ENCODE measurements at regions not wholly inside any gene's neighbourhood (a gene's known extent, or its start where the extent isn't known, plus 50 kb on each side); places are given as distances from the start of the nearest gene placed in this dataset.

DNA sequence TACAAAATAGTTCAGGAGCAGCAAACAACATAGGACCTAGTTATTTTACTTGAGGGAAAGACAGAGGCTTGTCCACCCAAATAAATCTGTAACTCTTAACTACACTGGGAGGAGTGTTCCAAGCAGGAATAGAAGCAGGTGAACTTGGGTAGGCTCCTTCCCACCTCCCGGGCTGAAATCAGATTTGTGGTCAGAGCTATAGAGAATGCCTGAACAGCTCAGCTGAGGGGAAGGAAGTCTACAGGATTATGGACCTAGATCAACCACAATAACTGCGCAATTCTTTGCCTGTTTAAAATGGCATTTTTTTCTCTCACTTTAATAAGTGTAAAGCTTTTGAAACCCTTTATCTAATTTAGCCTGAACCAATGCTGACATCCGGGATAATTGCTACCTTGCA lies 73.5 kb upstream of the IRS2 start:
- TF ChIP-seq, protein P1, sequence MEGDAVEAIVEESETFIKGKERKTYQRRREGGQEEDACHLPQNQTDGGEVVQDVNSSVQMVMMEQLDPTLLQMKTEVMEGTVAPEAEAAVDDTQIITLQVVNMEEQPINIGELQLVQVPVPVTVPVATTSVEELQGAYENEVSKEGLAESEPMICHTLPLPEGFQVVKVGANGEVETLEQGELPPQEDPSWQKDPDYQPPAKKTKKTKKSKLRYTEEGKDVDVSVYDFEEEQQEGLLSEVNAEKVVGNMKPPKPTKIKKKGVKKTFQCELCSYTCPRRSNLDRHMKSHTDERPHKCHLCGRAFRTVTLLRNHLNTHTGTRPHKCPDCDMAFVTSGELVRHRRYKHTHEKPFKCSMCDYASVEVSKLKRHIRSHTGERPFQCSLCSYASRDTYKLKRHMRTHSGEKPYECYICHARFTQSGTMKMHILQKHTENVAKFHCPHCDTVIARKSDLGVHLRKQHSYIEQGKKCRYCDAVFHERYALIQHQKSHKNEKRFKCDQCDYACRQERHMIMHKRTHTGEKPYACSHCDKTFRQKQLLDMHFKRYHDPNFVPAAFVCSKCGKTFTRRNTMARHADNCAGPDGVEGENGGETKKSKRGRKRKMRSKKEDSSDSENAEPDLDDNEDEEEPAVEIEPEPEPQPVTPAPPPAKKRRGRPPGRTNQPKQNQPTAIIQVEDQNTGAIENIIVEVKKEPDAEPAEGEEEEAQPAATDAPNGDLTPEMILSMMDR (conservative IDR thresholded peaks at IDR 0.05), result no peak
- H3K27ac ChIP-seq, result no peak overlapping the region

DNA sequence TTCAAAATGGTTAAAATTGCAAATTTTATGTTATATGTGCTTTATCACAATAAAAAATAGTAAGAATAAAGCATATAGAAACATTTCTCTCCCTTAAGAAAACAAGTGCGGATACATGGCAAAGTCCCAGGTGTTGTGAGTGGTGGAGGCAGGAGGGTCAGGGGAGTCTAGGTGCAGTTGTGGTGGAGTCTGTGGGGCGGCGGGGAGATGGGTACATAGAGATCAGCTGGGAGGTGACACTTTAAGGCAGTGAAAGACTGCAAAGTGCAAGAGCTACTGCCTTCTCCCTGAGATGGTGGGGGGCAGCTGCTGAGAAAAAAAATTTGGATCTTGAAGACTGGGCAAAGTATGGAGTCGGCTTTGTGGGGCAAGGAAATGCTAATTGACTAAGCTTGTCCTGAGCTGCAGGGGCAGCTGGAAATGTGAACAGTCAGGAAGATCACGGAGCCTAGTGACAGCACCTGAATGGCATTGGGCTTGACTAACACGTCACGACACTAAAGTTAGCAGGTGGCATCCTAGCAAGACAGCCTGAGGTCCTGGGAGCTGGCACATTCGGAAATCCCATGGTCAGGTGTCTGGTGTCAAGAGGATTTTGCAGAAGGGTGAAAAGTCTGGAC lies 72.9 kb upstream of the IRS2 start:
- TF ChIP-seq, protein P1 (conservative IDR thresholded peaks at IDR 0.05), result no peak
- H3K27ac ChIP-seq, result no peak overlapping the region

DNA sequence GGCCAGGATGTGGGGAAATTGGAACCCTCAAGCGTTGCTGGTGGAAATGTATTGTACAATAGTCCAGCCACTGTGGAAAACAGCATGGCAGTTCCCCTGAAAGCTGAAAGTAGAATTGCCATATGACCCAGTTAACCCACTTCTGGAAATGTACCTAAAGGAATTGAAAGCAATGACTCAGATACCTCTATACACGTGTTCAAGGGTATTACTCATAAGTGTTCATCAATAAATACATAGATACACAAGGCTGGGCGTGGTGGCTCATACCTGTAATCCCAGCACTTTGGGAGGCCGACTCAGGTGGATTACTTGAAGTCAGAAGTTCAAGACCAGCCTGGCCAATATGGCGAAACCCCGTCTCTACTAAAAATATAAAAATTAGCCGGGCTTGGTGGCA lies 71.9 kb upstream of the IRS2 start:
- TF ChIP-seq, protein P1 (conservative IDR thresholded peaks at IDR 0.05), result no peak
- no peak overlapping the region for H3K27ac ChIP-seq

DNA sequence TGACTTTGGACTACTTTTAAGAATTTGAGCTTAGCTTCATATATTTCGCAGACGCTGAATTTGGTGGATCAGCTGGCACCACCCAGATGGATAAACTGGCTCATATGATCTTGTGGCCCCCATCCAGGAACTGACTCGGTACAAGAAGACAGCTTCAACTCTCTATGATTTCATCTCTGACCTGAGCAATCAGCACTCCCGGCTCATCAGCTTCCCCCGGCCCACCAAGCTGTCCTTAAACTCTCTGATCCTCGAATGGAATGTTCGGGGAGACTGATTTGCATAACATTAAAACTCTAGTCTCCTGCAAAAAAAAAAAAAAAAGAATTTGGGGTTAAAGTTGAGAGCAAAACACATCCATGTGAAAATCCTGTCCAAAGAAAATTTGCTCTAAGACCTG lies 71.4 kb upstream of the IRS2 start:
- H3K27ac ChIP-seq, result no peak overlapping the region
- TF ChIP-seq, protein P1 (conservative IDR thresholded peaks at IDR 0.05), result no peak

DNA sequence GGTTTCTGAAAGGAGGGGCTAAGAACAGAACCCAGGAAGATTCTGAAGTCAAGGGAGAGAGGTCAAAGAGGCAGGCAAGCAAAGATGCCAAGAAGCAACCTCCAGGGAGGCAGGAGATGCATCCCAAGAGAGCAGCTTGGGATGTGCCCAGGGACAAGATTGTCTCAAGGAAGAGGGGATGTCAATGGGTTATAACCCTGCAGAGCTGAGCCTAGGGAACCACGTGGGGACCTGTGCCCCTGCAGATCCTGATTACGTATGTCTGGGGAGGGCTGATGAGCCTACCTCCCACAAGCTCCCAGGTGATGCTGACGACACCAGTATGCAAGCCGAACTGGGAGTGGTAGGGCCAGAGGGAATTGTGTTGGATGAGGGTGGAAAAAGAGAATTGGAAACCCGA lies 70.9 kb upstream of the IRS2 start:
- no peak overlapping the region for H3K27ac ChIP-seq
- TF ChIP-seq, protein P1 (conservative IDR thresholded peaks at IDR 0.05), result no peak

DNA sequence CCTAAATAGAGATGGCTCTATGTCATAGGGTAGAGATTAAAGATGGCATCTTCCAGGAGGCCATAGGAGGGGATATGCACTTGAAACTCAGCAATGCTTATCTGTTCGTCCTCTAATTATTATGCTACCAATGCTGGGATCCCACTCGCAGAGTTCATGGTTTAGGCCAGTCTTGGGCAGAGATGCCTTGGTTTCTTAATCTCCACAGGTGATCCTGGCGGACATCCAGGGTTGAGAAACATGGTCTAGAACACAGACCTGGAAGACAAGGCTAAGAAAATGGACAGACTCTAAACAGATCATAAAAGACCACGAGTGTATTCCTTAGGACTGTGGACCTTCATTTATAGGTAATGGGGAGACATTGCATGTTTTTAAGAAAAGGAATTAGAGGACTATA lies 70.0 kb upstream of the IRS2 start:
- TF ChIP-seq, protein P1 (conservative IDR thresholded peaks at IDR 0.05), result no peak
- H3K27ac ChIP-seq, result no peak overlapping the region

DNA sequence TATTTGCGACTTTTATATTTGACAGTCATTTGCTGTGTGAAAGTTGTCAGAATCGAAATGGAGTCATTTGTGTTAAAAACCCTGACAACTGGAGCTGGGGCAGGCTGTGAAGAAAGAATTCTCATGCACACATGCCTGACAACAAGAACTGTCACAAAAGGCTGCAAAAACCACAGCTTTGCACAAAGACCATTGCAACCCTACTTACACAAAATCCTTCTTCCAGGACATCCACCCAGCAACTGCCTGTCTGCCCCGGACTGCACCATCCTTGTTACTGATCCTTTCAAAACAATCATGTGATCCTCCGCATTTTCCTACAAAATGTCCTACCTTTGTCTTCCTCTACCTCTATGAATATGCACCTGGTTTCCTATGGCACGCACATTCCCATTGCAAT lies 66.8 kb upstream of the IRS2 start:
- H3K27ac ChIP-seq, result no peak overlapping the region
- TF ChIP-seq, protein P1 (conservative IDR thresholded peaks at IDR 0.05), result no peak

Measured in VCaP (cell line).